COLO668 (cell line): ENCODE measurements at regions not wholly inside any gene's neighbourhood (a gene's known extent, or its start where the extent isn't known, plus 50 kb on each side); places are given as distances from the start of the nearest gene placed in this dataset.
"Not testable (repeated sequence)": the region's sequence is repeated elsewhere in the genome, so short reads cannot be mapped to it uniquely, and the experiment has no call there.

Experiments used
- DNase-seq: peaks from one replicate; lab custom pipeline; 2025; ENCODE audit not compliant: unreplicated experiment; lab: John Stamatoyannopoulos, UW

DNA sequence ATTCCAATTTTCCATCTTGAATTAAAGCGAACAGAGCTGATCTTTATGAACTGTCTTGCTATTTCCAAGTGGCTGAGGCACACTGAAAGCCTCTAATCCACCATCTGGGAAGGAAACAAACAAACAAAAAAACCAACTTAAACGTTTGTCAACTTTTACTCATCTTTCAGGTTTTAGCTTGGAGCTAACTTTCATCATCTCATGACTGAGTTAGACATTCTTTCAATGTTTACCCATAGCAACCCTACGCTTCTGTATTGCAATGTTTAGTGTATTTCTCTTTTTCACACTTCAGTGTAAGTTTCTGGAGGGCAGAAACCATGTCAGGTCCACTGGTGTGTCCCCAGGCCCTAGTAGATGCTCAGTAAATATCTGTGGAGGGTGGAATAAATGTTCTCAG is 343.8 kb downstream of the GBA3 start:
- DNase-seq = no peak

DNA sequence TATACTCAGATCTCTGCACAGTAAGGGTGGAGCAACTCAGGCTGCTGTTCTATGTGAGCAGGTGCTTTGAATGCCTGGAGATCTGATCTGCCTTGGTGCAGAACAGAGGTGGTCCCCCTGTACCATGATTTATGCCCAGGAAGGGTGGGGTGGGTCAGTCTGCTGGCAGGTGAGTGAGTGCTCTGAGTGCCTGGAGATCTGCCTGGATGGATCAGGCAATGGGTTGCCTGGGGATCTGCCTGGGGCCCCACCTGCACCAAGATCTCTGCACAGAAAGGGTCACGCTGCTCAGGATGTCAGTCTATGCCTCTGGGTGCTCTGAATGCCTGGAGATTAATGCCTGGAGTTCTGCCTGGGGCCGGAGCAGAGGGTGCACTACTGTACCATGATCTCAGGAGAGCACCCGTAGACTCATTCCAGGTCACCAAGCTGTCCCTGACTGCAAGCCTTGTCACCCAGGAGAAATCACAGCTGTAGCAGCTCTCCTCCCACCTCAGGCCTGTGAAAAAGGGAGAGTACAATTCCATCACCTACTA is 342.9 kb downstream of the GBA3 start:
- no peak for DNase-seq

DNA sequence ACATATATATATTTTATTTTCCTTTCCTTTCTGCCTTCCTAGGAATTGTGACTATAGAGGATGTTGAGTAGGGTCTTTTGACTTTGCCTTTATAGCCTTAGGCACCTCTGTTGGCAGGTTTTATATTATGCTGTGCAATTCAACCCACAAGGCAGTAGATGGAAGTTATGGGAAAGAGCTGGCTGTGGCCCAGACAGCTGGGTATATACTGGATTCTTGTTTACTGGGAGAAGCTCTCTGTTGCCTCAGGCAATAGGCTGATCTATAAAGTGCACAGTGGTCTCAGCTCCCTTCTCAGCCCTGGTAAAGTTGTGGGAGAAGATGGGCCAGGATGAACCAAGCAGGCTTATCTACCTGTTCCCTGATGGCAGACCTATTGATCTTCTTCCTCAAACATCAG is 342.0 kb downstream of the GBA3 start:
- DNase-seq = no peak

DNA sequence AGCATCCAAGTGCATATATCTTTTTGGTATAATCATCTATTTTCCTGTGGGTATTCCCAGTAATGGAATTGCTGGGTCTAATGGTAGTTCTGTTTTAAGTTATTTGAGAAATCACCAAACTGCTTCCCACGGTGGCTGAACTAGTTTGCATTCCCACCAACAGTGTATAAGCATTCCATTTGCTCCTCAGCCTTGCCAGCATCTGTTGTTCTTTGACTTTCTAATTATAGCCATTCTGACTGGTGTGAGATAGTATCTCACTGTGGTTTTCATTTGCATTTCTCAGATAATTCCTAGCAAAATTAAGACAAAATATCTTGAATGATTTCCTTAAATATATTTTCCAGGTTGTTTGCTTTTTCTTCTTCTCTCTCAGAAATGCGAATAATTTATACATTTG is 341.1 kb downstream of the GBA3 start:
- no peak for DNase-seq

DNA sequence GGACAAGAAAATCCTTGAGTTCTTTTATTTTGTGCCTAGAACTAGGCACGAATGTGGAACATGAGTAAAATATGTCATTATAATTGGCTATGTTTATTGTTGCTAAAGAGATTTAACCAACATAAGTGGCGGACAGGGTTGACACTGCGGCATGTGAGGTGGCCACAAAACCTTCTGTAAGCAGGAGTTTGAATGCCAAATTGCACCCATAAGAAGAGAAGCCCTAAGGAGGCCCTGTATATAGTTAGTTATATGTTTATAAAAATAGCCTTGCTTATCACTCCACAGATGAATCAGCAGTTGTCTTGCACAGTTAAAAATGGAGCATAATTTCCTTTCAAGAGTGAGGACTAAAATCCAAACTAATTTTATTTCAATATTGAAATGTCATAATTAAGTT is 336.1 kb downstream of the GBA3 start:
- no peak for DNase-seq

DNA sequence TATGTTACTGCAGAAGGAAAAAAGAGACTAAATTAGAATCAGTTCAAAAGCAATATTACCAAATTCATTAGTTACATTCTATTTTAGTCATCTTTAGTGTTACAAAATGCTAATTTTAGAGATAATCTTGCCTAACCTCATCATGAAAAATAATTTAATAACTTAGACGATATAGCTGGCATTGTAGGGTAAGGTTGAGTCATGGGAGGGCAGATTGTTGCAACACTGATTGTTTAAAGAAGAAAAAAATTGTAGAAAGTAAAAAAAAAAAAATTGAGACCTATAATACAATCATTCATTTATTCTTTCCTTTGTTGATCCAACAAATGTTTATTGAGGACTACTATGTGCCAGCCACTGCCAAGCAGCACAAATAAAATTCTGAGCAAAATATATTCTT is 330.9 kb downstream of the GBA3 start:
- no peak for DNase-seq

DNA sequence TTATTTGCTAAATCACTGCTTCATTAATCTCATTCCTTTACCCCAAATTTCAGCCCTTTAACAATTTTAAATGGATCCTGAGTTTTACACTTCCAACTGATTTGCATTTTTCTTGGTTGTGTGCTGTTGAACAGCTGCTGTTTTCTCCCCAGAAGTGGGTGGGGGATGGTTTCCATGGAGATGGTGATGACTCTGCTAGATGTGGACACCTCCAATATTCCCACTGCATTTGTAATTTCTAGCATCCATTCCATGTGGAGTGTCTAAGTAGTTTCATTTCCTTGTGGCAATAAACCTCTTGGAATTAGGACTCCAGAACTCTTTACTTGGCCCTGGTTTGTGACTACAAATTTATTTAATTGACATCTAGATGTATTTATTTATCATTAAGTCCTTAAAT is 330.4 kb downstream of the GBA3 start:
- no peak for DNase-seq

DNA sequence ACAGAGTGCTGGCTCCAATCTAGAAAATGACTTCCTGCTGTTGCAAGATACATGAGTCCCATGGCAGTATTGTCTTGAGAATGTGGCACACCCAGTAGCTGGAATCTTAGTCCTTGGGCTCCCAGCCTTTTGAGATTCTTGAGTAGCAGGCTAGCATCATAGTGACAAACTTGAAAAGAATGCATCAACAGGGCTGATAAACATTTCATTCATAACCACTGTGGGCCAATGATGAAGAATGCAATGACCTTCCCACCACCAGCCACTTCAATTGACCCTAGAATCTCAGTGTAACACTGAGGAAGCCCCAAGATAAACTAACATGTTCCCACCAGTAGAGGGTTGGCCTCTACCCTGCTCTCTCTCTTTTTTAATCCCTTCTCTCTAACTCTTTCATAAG is 329.3 kb downstream of the GBA3 start:
- DNase-seq = no peak

DNA sequence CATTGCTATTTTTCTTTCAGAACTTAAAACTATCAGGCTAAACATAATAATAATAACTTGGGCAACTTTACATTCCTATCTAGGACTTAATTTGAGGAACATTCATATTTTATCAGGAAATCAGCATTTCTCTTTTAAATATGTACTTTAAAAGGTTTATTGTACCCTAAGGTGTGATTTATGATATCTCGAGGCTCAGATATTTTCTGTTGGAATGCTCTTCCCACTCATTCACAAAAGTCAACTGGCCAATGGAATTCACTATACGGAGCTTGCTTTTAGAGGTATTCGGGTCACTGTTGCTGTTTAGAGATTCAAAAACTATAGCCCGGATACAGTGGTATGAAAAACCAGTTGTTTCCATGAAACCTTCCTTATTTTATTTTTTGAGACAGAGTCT is 328.3 kb downstream of the GBA3 start:
- no peak for DNase-seq

DNA sequence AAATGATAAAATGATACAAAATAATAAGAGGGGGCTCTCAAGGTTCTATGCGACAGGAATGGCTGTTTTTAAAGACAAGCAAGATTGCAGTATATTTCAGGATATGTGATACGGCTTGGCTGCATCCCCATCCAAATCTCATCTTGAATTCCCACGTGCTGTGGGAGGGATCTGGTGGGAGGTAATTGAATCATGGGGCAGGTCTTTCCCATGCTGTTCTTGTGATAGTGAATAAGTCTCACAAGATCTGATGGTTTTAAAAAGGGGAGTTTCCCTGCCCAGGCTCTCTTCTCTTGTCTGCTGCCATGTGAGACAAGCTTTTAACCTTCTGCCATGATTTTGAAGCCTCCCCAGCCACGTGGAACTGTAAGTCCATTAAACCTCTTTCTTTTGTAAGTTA is 327.7 kb downstream of the GBA3 start:
- not testable (repeated sequence) for DNase-seq

DNA sequence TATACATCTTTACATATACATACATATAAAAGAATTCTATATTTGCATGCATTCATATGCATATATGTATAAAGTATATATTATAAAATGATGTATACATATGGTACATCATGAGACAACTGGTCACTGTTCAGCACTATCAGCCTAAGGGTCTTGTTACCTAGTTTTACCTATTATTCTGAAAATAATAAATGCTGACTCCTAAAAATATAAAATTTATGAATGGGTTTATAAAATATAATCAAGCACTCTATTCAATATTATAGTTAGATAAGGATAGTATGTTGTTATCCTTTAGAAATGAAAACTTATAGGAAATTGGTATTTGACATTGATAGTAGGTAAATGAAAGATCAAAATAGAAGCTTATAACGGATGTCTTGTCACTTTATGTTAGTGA is 324.2 kb downstream of the GBA3 start:
- no peak for DNase-seq

DNA sequence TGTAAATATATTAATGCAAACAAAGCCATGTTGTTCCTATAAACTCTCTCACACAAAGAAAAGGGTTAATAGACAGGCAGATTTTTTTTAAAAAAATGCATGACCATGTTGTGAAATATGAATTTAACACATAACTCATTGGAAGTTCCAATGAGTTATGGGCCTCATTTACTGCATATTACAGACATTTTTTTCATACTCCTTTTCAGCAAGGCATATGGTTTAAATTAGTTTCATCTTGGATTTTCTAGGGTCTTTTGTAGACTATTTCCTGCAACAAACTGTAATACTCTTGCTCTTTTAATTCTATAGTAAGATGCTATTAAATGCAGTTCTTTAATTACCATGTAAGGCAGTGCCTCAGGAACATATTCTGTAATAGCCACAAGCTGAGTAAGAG is 323.1 kb downstream of the GBA3 start:
- DNase-seq = no peak

DNA sequence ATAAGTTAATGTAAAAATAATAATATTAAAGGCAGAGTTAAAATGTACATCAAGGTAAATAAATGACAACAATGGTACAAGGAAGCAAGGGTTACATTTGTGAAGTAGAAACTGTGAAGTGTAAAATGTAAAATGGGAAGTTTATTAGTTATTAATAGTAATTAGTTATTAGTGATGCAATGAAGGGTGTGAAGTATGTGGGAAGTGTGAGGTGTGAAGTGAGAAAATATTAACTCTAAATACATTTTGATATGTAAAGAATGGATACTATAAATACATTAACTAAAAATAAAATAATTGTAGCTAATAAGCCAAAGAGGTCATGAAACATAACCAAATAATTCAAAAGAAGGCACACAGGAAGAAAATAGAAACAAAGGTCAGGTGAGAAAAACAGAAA is 316.4 kb downstream of the GBA3 start:
- DNase-seq = no peak

DNA sequence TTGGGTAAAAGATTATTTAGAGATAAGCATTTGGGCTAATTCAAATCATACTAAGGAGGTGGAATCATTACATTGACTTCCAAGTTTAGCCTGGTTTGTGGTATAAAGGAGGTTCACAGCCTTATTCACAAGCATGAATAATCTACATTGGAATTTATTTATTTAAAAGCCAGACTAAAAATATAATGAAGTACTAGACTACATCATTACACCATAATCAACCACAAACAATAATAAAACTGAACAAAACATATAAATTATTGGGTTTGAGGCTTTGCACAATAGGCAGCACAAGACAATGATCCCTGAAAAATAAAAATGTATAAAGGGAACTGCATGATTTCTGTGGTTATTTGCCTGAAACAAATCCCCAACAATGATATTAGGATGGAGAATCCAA is 314.0 kb downstream of the GBA3 start:
- DNase-seq = no peak

DNA sequence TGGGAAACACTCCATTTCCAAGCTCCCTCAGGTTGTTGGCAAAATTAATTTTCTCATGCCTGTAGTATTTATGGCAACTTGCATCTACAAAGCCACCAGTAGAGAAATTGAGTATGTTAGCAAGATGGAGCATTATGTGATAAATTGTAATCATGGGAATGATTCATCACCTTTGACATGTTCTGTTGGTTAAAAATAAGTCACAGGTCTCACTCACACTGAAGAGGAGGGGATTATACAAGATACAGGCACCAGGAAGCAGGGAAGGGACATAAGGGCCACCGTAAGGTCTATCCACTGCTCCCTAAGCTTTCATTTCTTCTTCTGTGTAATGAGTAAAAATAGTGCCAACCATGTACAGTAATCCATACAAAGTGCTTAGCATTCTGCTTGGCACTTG is 313.0 kb downstream of the GBA3 start:
- DNase-seq = no peak

DNA sequence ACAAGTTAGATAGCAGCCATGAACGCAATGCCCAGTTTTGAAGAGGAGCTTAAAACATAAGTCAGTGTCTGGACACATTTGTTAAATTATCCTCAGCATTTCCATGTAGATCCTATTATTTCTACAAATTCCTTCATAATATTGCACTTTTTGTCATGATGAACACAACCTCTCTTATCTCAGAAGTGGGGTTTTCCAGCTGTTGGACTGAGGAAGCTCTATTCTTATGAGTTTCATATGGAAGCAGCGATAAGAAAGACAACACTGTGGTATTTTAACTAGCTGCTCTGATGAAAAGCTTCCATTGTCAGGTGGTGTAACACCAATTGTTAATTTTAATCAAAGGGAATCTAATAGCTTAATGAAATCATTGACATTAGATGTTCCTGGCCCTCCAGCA is 308.7 kb downstream of the GBA3 start:
- DNase-seq = no peak

DNA sequence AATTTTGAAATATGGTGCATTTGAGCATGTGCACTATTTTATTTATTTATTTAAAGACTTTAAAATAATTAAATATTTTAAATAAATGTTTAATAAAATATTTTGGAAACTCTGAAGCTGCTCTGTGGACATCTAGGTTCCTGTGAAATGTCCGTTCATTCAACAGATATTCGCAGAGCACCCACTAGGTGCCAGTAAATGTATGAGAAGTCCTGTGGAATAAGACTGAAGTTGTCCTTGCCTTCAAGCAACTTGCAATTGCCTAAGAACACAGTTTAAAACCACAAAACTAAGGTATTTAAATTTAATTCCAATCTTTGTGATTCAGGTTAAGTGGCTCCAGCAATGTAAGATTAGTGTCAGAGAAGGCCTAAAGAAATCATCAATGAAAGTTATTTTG is 306.7 kb downstream of the GBA3 start:
- DNase-seq = no peak

DNA sequence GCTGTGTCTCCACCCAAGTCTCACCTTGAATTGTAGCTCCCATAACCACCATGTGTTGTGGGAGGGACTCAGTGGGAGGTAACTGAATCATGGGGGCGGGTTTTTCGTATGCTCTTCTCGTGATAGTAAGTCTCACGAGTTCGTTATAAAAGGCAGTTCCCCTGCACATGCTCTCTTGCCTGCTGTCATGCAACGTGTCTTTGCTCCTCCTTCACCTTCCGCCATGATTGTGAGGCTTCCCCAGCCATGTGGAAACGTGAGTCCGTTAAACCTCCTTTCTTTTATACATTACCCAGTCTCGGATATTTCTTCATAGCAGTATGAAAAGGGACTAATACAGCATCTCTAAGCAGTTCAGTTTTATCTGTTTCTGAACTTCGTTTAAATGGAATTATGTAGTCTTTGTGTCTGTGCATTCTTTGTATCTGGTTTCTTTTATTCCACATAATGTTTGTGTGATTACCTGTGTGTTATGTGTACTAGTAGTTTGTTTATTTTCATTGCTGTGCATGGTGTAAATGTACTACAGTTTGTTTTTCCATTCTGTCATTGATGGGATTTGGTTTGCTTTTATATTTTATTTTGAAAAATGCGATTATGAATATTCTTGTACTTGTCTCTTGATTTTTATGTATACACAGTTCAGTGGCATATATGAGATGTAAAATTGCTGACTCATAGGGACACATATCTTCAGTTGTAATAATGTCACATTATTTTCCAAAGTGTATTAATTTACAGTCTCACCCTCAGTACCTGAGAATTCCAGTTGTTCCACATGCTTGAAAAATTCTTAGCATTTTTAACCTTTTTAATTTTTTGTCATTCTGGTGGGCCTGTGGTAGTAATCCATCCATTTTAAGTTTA is 304.9 kb downstream of the GBA3 start:
- DNase-seq = no peak

DNA sequence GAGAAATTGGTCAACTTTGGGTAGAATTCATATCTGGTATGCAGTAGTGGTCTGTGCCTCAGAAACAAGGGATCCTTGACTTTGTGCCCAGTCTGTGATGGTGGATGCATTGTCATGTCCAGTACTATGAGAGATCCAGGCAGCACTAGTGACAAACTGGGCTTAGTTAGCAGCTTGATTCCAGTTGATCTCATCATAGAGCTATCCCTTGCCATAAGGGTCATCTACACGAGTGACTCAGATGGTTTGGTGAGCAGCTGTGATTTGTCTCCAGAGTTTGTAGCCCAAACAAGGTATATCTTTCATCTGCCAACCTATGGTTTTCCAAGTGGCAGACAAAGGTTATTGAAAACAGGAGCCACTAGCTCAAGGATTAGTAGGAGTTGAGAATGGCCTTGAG is 298.8 kb downstream of the GBA3 start:
- DNase-seq = no peak

DNA sequence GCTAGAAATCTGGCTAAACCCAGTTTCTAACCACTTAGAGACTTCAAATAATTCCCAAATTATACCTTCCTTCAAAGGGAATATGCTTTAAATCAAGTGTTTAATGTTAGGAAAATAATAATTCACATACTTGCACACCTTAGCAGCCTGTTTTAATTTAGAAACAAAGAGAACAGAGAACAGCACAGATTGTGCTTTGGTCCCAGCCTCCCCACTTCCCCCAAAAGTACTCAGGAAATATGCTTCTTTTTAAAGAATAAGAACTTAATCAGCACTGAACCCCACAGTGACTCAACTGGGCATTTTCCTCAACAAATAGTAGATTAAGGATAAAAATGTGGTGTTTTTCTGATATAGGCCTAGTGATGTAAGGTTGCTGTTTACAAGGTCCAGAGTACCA is 295.8 kb downstream of the GBA3 start:
- no peak for DNase-seq

DNA sequence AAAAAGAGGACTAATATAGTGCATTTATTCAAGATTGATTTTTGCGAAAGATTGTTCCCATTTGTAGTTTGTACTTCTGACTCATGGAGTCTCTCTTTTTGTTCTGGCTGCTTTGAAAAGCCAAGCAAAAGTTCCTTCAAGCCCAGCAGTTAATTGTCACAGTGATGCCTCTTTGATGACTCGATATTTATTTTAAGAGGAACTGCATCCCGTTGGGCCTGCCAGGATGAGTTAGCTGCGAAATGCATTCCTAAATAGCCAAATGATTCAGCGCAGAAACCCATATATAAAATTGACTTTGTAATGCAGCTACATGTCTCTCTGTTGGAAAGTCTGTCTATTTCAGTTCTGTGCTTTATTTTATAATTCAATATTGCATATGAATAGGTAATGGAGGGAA is 295.1 kb downstream of the GBA3 start:
- DNase-seq = no peak

DNA sequence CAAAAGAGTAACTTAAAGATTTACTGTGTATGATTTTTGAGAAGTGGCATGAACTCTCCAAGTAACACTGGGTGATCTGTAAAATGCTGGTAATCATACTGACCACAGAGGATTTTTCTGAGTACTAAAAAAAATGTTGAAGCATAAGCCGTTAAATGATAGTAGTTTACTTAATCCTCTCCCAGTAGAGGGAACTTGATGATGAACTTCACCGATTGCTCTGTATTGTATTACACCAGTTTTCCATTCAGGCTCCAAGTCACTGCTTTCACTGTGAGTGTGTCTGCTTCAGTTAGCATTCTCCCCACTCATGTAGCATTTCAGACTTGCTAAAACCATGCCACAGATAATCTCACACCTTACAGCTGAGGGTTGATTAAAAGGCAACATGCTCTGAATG is 294.1 kb downstream of the GBA3 start:
- no peak for DNase-seq

DNA sequence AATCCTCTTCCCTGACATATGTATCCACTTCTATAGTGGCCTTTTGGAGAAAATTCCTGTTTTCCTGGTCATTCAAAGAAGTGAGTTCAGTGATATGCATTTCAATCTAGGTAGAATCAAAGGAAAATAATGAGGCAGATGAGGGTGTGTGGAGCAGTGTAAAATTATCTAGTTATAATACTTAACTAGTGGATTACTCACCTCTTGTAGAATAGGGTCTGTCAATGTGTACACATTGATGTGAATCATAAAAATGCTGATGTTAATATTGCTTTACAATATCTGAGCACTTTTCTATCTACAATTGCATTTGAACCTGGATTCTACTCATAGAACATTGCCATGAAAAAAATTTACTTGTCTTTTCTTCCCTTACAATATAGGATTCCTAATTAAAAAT is 293.5 kb downstream of the GBA3 start:
- DNase-seq = no peak
